GM20431 (cell line): ENCODE measurements at regions not wholly inside any gene's neighbourhood (a gene's known extent, or its start where the extent isn't known, plus 50 kb on each side); places are given as distances from the start of the nearest gene placed in this dataset.

Source experiments
- in situ Hi-C: fragments of 300-500 bp; cut with MseI, MboI; formaldehyde crosslinking; loops from one replicate; pipeline ENCODE4 v1.15.0; 2020; ENCODE audit warnings: low sequenced_read_pairs; ENCODE audit not compliant: unreplicated experiment

- in situ Hi-C loops, result no loop called here
These were observed 300.6 kb upstream of the IRX3 start for GRCh38 chr16:54587176-54587515.

GRCh38 chr16:54586474-54587175 lies 300.0 kb upstream of the IRX3 start:
- in situ Hi-C loops, result no loop called here

GRCh38 chr16:54585998-54586340 lies 299.4 kb upstream of the IRX3 start:
- in situ Hi-C loops, result no loop called here

GRCh38 chr16:54585094-54585997 lies 298.8 kb upstream of the IRX3 start:
- in situ Hi-C loops, result no loop called here

GRCh38 chr16:54584121-54584520 lies 297.5 kb upstream of the IRX3 start:
- in situ Hi-C loops, result no loop called here

- in situ Hi-C loops, result no loop called here
These were observed 296.2 kb upstream of the IRX3 start for GRCh38 chr16:54582631-54583250.

GRCh38 chr16:54579106-54579728 lies 292.6 kb upstream of the IRX3 start:
- in situ Hi-C loops, result no loop called here

GRCh38 chr16:54577651-54578128 lies 291.1 kb upstream of the IRX3 start:
- in situ Hi-C loops, result no loop called here

GRCh38 chr16:54576785-54577184 lies 290.2 kb upstream of the IRX3 start:
- in situ Hi-C loops, result no loop called here

- in situ Hi-C loops, result no loop called here
These were observed 282.6 kb upstream of the IRX3 start for GRCh38 chr16:54568906-54569807.

- in situ Hi-C loops, result no loop called here
These were observed 278.3 kb upstream of the IRX3 start for GRCh38 chr16:54564841-54565240.

GRCh38 chr16:54554581-54554980 lies 268.0 kb upstream of the IRX3 start:
- in situ Hi-C loops, result no loop called here

- in situ Hi-C loops, result no loop called here
These were observed 261.7 kb upstream of the IRX3 start for GRCh38 chr16:54548281-54548680.

GRCh38 chr16:54547052-54547451 lies 260.5 kb upstream of the IRX3 start:
- in situ Hi-C loops, result no loop called here

- in situ Hi-C loops, result no loop called here
These were observed 259.9 kb upstream of the IRX3 start for GRCh38 chr16:54546521-54546920.

- in situ Hi-C loops, result no loop called here
These were observed 259.4 kb upstream of the IRX3 start for GRCh38 chr16:54545854-54546511.

GRCh38 chr16:54544553-54545180 lies 258.1 kb upstream of the IRX3 start:
- in situ Hi-C loops, result no loop called here

- in situ Hi-C loops, result no loop called here
These were observed 256.4 kb upstream of the IRX3 start for GRCh38 chr16:54542805-54543505.
